GM18867 (cell line): ENCODE measurements at regions not wholly inside any gene's neighbourhood (a gene's known extent, or its start where the extent isn't known, plus 50 kb on each side); places are given as distances from the start of the nearest gene placed in this dataset.

Experiments used
- ATAC-seq: cut with Tn5 transposase; IDR thresholded peaks from one replicate; pipeline ENCODE4 v1.9.1; 2021; ENCODE audit warnings: mild to moderate bottlenecking, moderate library complexity; ENCODE audit not compliant: unreplicated experiment

DNA sequence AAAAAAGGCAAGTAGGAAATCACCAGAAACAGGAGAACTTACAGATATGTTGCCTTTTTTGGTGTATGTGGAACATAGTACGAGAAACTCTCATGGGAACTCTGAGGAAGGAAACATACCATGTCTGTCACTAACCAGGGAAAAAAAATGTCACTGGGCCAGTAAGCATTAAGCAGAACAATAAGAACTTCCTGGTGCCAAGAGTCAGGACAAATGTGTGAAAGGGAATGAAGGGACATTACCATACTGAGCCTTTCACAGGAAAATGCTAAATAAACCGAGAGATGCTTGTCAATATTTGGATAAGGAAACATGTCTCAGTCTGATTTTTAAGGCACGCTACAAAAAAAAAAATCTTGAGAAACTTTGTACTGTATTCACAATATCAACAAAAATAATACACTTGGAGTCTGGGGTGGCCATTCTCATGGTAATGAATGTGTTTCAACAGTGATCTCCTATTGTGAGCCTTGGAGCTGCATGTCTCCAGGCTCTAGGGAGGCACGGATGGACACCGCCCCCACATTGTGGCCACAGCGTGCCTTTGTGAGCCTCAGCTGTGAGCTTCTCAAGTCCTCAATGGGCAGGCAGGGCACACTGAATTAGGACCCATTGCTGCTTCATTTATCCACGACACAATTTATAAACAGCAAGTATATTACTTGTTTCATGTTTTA lies 113.0 kb upstream of the ARGLU1 start:
- no peak for ATAC-seq

DNA sequence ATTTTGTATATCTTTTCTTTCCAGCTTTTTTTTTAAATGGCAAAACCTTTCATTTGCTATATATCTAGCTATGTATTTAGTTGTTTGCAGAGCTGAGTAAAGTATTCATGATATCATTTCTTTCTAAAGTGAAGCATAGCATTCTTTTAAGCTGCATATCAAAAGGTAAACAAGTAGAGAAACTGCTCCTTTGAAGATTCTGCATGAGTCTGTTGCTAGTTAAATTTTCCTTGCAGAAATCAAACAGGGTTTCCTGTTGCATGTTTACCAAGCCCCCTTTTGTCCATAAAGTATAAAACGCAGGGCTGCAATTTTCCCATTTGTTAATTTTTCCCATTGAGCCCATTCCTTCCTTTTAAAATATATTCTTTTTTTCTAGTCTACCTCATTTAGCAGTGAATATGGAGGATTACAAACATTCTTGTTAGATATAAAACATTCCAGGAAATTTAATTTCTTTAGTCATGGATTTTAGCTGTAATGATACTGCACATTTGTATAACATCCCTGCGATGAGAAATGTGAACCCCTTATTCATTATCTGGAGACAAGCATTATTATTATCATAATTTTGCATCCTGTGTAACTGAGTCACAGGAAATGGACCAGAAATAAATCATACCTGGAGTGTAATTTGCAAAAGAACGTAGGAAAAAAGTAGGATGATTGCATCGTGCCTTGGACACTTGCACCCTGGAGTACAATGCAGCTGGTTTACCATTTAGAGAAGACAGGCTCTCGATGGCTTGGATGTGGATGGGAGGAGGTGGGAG lies 110.9 kb upstream of the ARGLU1 start:
- no peak for ATAC-seq

DNA sequence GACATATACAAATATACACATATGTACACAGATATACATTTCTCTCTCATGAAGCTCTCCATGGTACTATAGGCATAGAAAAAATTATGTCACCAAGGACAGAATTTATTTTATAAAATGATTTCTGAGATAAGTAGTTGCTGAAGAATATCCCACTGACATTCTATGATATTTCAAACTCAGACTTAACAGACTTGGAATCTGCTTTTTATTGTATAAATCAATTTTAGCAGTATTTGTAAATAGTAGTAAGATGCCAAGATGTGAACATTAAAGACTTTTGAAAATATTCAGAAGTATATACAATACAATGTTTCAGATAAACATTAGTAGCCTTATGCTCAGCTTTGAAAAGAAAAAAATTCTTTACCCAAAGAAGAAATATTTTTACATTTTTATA lies 107.4 kb upstream of the ARGLU1 start:
- no peak for ATAC-seq

DNA sequence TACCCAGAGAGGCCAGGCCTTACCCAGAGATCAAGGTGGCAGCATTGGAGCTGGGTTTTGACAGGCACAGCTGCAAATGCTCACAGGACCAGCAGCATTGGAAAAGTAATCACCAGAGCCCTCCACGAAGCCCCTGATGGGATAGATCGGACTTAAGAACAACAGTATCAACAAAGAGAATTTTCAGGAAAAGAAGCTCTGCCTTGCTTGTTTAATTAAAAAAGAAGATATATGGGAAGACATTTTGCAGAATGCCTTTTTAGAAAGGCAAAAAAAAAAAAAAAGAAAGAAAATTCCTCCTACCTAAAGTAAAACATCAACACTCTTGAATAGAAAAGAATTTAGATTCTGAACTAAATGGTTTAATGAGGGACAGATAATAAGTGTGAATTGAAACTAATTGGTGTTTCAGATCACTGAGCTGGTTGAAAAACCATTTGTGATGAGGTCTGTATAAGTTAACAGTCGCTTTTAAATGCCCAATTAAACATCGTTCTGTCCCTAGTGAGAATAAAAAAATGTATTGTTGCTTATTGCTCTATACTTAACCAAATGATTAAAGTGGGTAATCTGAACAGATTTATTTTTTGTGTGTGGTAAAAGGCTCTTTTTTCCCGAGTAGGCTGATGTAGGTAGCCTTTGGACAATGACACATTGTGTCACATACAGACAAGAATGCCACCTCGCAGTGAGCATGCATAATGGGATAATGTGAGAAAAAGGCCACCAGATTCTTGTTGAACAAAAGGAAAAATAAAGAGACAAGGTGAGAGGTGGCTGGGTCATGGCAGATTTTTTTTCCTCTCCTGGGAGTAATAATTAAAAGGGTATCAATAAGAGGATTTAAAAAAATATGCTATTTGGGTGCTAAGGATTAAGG lies 93.0 kb upstream of the ARGLU1 start:
- no peak for ATAC-seq

DNA sequence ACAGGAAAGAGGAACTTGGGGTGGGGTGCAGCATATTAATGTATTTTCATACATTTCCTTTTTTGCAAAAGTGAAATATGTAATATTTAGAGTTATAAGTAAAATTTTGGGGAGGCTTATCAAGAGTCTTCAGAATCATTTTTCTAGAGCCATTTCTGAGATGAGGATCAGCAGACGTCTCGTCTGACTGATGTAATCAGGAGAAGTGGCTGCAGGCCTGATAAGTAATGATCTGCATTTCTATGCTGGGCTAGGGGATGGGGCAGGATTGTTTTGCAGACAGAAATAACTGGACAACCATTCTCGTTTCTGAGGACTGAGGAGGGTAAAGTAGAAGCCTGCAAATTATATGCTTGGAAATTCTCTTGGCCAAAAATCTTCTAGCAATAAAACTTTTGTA lies 89.2 kb upstream of the ARGLU1 start:
- no peak for ATAC-seq

DNA sequence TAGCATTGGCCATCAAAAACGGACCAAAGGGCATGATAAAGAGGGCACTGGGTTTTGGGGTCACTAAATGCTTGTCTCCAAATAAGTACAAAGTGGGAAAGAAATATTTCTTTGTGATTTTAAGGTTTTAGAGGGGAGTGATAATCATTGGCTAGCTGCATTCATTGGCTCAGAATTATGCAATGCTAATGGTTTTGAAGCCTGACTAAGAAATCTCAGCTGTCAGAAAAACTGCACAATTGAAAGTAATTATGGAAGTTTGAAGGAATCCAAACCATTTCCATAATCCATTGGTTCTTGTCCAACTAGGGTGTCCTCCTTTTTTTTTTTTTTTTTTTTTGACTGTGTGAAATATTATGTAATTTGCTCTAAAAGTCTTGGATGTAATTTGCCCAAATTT lies 88.2 kb upstream of the ARGLU1 start:
- ATAC-seq, result no peak

DNA sequence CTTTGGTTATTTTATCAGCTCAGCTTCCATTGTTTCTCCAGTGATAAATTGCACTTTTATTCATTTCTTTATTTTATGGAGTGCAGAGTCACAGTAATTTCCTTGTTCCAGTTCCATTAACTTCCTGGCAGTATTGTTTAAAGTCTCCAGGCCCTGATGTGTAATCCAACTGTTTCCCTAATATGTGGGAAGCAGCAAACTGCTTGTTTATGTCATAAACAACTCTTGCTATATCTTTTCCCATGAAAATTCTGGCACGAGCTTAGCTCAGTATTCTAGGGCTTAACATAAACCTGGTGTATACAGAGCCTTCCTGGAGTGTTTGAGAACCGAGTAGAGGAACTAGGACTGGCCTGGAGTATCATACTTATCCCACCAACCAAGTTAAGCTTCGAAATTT lies 83.5 kb upstream of the ARGLU1 start:
- ATAC-seq, result no peak

DNA sequence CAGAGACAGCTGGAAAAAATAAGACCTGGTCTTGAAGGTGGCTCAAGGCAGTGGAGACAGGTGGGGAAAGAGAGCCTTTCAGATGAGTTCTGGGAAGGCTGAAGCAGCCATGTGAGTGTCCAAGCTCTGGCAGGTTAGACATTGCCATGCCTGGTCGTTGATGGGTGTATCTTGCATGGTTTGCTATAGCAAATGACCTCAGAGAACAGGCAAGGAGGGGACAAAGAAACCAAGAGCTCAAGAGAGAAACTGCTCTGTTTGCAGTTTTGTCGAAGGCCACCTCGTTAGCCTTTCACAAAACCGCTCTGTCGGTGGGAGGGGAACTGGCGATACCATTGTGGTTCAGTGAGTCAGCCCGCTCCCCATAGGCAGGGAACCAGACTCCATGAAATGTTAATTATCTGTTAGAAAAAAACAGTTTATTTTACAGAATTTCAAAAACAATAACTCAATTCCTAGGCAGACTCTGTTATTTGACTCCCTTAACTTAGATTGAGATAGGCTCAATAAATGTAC lies 82.8 kb upstream of the ARGLU1 start:
- no peak for ATAC-seq

DNA sequence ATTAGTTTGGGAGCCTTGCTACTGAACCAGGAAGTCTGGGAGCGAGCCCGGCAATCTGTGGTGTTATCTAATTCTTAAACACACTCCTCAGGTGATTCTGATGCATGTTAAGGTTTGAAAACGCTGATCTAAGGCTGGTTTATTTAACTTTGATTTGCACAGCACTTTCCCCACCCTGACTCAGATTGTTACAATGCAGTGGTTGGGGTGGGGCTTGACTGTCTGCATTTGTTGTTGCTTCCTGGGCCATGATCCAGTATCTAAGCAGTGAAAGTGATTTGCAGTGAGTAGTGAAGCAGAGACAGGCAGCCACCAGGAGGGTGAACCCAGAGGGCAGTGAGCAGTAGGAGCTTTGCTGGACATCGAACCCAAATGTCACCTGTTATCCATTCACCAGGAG lies 81.6 kb upstream of the ARGLU1 start:
- no peak for ATAC-seq

DNA sequence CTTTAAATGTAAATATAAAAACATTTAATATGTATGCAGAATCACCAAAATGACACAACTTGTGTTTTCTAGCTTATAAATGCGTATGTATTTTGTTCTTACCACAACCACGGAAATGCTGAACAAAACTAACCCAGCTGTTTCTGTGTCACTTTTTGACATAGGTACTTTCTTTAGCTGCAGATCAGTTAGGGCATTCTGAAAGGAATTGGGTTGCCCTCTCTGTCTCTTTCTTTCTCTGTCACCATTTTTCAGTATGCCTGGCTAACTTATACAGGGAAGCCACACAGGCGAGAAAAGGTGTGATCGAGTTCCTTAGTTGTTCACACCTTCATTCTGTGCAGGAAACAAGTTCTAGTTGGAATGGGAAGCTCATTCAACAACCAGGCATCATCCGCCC lies 72.6 kb upstream of the ARGLU1 start:
- ATAC-seq, result no peak

DNA sequence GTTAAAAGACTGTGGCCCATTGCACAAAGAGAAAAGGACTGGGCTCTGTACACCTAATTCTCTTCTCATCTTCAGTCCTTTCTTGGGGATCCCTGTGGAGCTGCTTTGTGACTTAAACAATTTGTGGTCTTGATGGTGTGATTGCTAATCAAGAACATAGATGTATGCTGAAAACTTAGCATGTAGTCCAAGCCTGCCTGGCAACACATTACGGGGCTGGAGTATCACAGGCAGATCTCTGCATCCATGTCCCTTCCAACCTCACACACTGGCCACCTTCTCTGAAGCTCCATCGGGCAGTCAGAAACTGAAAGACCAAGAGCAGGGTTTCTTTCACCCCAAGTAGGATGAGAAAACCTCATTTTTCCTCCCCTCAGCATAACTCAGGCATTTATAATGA lies 69.6 kb upstream of the ARGLU1 start:
- no peak for ATAC-seq

DNA sequence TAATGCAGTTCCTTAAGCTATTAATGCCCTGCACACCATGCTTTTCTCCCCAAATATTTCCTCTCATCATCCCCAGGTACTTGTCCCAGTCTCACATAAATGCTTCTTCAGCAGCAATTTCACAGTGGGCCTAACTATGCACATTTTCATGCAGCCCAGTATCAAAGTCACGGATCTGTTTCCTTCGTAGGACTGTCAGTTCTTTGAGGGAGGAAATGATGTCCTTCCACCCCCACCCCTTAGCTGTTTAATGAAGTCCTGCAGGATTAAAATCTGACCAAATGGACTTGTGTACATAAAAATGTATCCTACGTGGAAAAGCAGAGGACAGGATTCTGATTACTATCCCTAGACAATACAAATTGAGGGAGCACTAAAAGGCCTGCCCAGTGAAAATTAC lies 68.6 kb upstream of the ARGLU1 start:
- no peak for ATAC-seq

DNA sequence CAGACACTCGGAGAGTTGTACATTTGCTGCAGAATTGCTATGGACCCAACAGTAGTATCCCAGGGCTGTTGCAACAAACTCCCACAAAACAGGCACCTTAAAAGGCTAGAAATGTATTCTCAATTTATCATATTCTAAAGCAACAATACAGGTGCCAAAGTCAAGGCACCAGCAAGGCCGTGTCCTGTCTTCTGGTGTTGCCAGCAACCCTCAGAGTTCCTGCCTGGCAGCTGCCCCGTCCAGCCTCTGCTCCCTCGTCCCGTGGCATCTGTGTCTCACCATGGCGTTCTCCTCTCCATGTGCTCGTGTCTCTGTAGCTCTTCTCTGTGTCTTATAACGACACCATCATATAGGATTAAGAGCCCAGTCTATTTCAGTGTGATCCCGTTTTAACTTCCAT lies 67.7 kb upstream of the ARGLU1 start:
- no peak for ATAC-seq

DNA sequence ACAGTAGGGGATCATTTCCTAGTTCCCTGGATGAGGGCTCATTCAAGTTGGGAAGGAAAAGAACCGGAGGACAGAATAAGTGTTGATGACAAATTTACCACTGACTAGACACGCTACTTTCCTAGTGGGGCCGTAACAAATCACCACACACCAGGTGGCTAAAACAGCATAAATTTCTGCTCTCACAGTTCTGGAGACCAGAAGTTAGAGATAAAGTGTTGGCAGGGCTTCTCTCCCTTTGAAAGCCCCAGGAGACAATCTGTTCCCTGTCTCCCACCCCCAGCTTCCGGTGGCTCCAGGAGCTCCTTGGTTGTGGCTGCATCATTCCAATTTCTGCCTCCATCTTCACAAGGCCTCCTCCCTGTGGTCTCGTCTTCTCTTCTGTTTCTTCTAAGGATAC lies 65.4 kb upstream of the ARGLU1 start:
- ATAC-seq, result no peak

DNA sequence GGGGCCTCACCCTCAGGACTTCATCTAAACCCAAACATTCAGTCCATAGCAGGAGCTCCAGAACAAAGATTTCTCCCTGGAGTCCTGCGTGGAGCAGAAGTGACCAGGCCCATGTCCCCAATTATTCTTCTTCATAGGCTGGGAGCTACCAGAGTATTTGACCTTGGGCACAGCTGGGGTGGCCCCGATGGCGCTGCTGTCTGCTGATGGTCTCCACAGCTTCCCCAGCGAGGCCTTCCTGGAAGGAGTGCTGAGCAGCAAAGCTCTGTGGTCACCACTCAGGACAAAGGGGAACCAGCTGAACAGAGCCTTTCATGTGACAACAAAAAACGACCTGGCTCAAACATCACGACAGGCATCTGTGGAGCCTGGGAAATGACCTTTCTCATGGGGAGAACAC lies 62.7 kb upstream of the ARGLU1 start:
- ATAC-seq, result no peak

DNA sequence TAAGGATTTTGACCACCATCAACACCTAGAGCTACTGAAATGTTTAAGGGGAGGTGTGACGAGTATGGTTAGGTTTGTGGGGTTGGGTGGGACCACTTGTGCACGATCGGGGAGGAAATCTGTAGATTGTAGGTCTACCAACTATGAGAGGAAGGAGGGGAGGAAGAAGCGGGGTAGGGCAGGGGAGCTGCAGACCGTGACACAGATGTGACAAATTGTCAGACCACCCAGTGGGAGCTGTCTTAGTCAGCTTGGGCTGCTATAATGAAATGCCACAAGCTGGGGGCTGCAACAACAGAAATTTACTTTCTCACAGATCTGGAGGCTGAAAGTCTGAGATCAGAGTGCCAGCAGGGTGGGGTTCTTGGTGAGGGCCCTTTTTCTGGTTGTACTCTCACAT lies 62.2 kb upstream of the ARGLU1 start:
- no peak for ATAC-seq

DNA sequence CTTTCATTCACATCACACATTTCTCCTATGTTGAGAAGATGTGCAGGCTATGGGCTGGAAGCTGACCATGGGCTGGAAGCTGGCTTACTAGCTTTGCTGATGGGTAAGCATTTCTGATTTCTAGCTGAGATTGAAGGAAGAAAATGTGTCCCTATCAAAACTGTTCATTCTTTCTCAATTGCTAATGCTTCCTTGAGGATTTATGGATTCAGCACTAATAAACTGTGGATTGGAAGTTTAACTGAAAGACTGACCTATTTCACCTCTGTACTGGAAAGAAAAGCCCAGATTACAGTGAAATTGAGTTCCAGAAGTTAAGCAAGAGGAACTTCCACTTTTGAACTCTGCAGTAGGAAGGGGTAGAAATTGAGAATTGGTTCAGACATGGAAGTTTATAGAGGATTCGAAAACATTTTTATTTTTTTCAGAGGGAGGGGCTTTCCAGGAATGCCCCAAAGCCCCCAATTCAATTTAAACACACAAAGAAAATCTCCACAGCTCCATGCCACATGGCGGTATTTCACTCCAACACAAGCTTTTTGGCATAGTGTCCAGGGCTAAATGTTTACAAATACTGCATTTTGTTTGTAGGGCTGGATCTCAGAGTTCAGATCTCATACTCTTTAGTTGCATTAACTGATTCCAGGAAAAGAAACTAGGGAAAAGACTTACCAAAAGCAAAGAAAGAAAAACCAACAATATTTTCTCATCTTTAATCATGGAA lies 61.2 kb upstream of the ARGLU1 start:
- no peak for ATAC-seq

DNA sequence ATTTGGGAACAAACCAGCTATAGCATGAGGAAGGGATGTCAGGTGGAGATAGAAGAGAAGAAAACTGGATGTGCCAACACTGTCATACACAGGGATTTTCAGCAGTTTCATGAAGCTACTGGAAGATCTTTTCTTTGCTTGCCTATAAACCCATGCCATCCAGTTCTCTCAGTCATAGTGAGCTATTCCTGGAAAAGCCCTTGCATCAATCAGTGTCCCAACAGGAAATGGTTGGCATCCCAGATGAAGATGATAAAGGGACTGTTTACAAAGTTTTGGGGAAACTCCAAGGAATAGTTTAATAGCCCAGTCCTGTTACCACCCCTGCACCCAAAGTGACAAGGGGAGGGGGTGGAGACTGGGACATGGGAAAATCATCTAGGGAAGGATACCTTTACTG lies 58.5 kb upstream of the ARGLU1 start:
- no peak for ATAC-seq

DNA sequence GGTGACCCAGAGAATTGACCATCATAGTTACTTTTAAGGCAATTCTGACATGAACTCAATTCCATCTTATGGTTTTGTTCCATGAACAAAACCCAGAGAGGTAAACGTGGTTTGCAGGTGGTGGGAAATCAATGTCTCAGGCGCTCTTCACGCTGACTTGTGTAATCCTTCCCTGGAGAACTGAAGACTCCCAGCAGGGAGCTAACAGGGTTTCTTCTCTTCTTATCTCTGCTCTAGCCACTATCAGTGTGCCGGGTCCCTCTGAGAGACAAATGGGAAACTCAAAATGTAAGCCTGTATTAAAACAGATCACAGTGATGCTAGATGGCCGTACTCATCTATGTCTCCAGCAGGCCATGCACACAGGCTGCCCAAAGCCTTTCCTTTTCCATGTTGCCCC lies 57.6 kb upstream of the ARGLU1 start:
- ATAC-seq, result no peak

DNA sequence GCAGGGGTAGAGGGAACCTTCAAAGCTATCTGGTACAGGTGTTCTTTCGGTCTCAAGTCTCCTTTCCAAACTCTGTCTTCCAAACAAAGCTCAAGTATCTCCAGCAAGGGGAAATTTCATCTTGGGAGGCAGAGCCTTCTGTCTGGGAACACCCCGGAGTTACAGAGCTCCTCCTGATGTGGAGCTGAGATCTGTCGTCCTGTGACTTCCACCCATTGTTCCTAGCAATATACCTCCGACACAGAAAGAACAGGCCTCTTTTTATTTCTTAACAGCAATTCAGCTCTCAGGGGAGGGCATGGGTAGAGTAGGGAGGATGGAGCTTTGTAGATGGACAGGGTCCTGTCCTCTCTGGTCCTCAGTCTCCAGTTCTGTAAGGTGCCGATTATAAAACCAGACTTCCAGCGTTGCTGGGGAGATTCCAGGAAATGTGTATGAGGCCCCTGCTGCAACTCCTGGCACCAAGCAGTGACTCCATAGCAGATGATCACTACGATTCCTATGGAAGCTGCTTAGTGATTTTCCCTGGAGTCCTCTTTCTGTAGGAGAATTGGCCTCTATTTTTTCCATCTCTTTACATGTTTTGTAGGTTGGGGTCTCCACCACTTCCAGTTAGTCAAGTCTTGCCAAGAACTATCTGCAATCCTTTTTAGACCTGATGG lies 56.0 kb upstream of the ARGLU1 start:
- ATAC-seq, result no peak
